ENCODE measurements at regions not wholly inside any gene's neighbourhood (a gene's known extent, or its start where the extent isn't known, plus 50 kb on each side); places are given as distances from the start of the nearest gene placed in this dataset.

- Histone ChIP-seq H3K4me3 (ENCODE audit: low read depth, low read length, poor library complexity, severe bottlenecking) (no peak overlapping the region), H3K36me3 (ENCODE audit: insufficient read depth, low read length) (no peaks in the 10 kb centered on the region), H3K9me3 (ENCODE audit: low read length) (no peaks in the 10 kb centered on the region), H2AFZ (ENCODE audit: low read length) (no peak overlapping the region), H3K79me2 (ENCODE audit: insufficient read depth, low read length) (no peaks in the 10 kb centered on the region), H3K27me3 (ENCODE audit: insufficient read depth, low read length) (no peaks in the 10 kb centered on the region), H3K9ac (ENCODE audit: low read length) (no peak overlapping the region), H3K9me2 (ENCODE audit: low read depth, low read length) (no peaks in the 10 kb centered on the region), H3K4me2 (ENCODE audit: low read length) (no peak overlapping the region), H3F3A (ENCODE audit: insufficient read depth, low read length) (no peaks in the 10 kb centered on the region), H3K27ac (ENCODE audit: low read depth, low read length, poor library complexity, severe bottlenecking) (no peak overlapping the region), H4K20me1 (ENCODE audit: insufficient read depth, low read length) (no peaks in the 10 kb centered on the region), H3K4me1 (ENCODE audit: insufficient read depth, low read length, severe bottlenecking) (no peaks in the 10 kb centered on the region)
- TF ChIP-seq EZH2 (IDR thresholded peaks at IDR 0.05; ENCODE audit: borderline replicate concordance, low read length) (no peak), CTCF (IDR thresholded peaks at IDR 0.05; ENCODE audit: low read length) (no peak)
Observed at GRCh38 chr18:41724195-41724594, 230.8 kb upstream of the PIK3C3 start.

DNA sequence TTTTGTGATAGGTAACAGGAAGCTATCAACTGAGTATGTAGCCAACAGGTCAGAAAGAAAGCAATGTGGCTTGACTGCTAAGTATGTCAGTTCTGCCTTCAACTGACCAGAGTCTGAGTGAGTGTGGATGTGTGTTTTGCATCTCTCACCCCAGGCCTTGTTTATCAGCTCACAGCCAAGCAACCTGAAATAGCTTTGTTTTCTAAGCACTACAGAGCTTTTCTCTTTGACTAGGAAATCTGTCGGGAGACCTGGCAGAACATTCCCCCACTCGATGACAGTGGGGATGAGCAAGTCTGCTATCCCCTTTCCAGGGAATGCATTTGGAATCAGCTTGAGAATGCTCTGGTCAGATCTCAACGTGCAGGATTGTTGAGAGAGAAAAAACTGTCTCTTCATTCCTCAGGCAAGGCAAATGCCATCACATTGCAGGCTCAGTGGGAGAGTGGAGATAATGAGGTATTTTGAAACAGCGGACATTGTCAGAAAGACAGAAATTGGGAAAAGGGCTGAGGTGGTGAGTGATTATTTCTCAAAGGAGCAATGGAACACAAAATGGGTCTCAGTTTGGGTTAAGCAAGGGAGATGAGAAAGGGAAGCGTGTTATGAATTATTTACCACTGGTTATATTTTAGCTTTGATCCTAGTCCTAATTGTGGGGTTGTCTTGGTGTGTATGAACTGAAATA is 233.8 kb upstream of the PIK3C3 start:
- TF ChIP-seq EZH2 (IDR thresholded peaks at IDR 0.05; ENCODE audit: borderline replicate concordance, low read length) = no peak
- no peak for TF ChIP-seq CTCF (IDR thresholded peaks at IDR 0.05; ENCODE audit: low read length)
- no peak overlapping the region for H3K9ac ChIP-seq (ENCODE audit: low read length)
- no peak overlapping the region for H3K4me3 ChIP-seq (ENCODE audit: low read depth, low read length, poor library complexity, severe bottlenecking)
- H3K36me3 ChIP-seq (ENCODE audit: insufficient read depth, low read length) = no peaks in the 10 kb centered on the region
- H3F3A ChIP-seq (ENCODE audit: insufficient read depth, low read length) = no peaks in the 10 kb centered on the region
- no peak overlapping the region for H2AFZ ChIP-seq (ENCODE audit: low read length)
- no peaks in the 10 kb centered on the region for H3K9me2 ChIP-seq (ENCODE audit: low read depth, low read length)
- H3K27ac ChIP-seq (ENCODE audit: low read depth, low read length, poor library complexity, severe bottlenecking) = no peak overlapping the region
- no peaks in the 10 kb centered on the region for H3K79me2 ChIP-seq (ENCODE audit: insufficient read depth, low read length)
- H3K9me3 ChIP-seq (ENCODE audit: low read length) = no peaks in the 10 kb centered on the region
- H3K4me2 ChIP-seq (ENCODE audit: low read length) = no peak overlapping the region
- H3K4me1 ChIP-seq (ENCODE audit: insufficient read depth, low read length, severe bottlenecking) = no peaks in the 10 kb centered on the region
- no peaks in the 10 kb centered on the region for H4K20me1 ChIP-seq (ENCODE audit: insufficient read depth, low read length)
- no peaks in the 10 kb centered on the region for H3K27me3 ChIP-seq (ENCODE audit: insufficient read depth, low read length)

DNA sequence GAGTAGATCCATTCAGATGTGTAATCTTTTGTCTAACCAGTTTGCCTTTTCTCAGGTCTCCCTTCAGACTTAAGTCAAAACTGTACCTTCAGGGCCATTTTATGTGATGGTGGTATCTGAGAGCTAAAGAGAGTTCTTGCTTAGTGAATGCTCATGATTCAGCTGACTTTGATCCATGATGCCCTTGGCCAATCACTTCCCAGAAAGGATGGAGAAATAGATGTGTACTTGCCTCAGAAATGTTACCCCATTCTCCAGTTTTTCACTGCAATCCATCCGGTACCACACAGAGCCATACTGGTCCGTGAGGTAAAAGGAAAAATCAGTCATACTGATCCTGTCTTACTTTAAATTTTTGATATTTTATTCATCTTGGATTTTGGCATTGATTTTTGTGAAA is 234.8 kb upstream of the PIK3C3 start:
- H3K27ac ChIP-seq (ENCODE audit: low read depth, low read length, poor library complexity, severe bottlenecking) = no peak overlapping the region
- H3F3A ChIP-seq (ENCODE audit: insufficient read depth, low read length) = no peaks in the 10 kb centered on the region
- no peaks in the 10 kb centered on the region for H3K79me2 ChIP-seq (ENCODE audit: insufficient read depth, low read length)
- no peaks in the 10 kb centered on the region for H3K9me3 ChIP-seq (ENCODE audit: low read length)
- no peak overlapping the region for H3K4me3 ChIP-seq (ENCODE audit: low read depth, low read length, poor library complexity, severe bottlenecking)
- no peak overlapping the region for H3K9ac ChIP-seq (ENCODE audit: low read length)
- no peaks in the 10 kb centered on the region for H4K20me1 ChIP-seq (ENCODE audit: insufficient read depth, low read length)
- H3K4me1 ChIP-seq (ENCODE audit: insufficient read depth, low read length, severe bottlenecking) = no peaks in the 10 kb centered on the region
- TF ChIP-seq CTCF (IDR thresholded peaks at IDR 0.05; ENCODE audit: low read length) (no peak), EZH2 (IDR thresholded peaks at IDR 0.05; ENCODE audit: borderline replicate concordance, low read length) (no peak)
- H2AFZ ChIP-seq (ENCODE audit: low read length) = no peak overlapping the region
- H3K36me3 ChIP-seq (ENCODE audit: insufficient read depth, low read length) = no peaks in the 10 kb centered on the region
- H3K4me2 ChIP-seq (ENCODE audit: low read length) = no peak overlapping the region
- no peaks in the 10 kb centered on the region for H3K9me2 ChIP-seq (ENCODE audit: low read depth, low read length)
- H3K27me3 ChIP-seq (ENCODE audit: insufficient read depth, low read length) = no peaks in the 10 kb centered on the region
